ENCODE measurements at regions not wholly inside any gene's neighbourhood (a gene's known extent, or its start where the extent isn't known, plus 50 kb on each side); places are given as distances from the start of the nearest gene placed in this dataset.

GRCh38 chr3:31077021-31077601, 182.7 kb upstream of the GADL1 start:
- no peak overlapping the region for H3K4me3 Mint-ChIP-seq
- H3K27me3 Mint-ChIP-seq: no peaks in the 10 kb centered on the region
- ATAC-seq (ENCODE audit: low read depth) (peak; percentile 75), DNase-seq (no peak)
- peaks cover 2% of the 10 kb centered on the region for H3K36me3 Mint-ChIP-seq
- H3K27ac Mint-ChIP-seq: no peak overlapping the region
- POLR2A ChIA-PET: no interaction called here
- H3K4me1 Mint-ChIP-seq: peaks cover 10% of the 10 kb centered on the region
- H3K9me3 Mint-ChIP-seq: peaks cover 2% of the 10 kb centered on the region

- Mint-ChIP-seq H3K27ac (no peak overlapping the region), H3K4me1 (peaks cover 10% of the 10 kb centered on the region), H3K9me3 (peaks cover 2% of the 10 kb centered on the region), H3K27me3 (no peaks in the 10 kb centered on the region), H3K36me3 (peaks cover 2% of the 10 kb centered on the region), H3K4me3 (no peak overlapping the region)
- POLR2A ChIA-PET: no interaction called here
- ATAC-seq (ENCODE audit: low read depth): no peak
- no peak for DNase-seq
Measured at GRCh38 chr3:31077826-31078225, 183.4 kb upstream of the GADL1 start.

GRCh38 chr3:31079689-31080088, 185.2 kb upstream of the GADL1 start:
- Mint-ChIP-seq H3K9me3 (peaks cover 3% of the 10 kb centered on the region), H3K27me3 (no peaks in the 10 kb centered on the region), H3K4me3 (no peak overlapping the region), H3K4me1 (peaks cover 8% of the 10 kb centered on the region), H3K27ac (no peak overlapping the region), H3K36me3 (no peaks in the 10 kb centered on the region)
- no peak for DNase-seq
- no peak for ATAC-seq (ENCODE audit: low read depth)
- POLR2A ChIA-PET: no interaction called here

GRCh38 chr3:31081018-31081662, 186.7 kb upstream of the GADL1 start:
- ATAC-seq (ENCODE audit: low read depth) (no peak), DNase-seq (no peak)
- H3K36me3 Mint-ChIP-seq: no peaks in the 10 kb centered on the region
- H3K4me1 Mint-ChIP-seq: peaks cover 7% of the 10 kb centered on the region
- no peak overlapping the region for H3K4me3 Mint-ChIP-seq
- no peak overlapping the region for H3K27ac Mint-ChIP-seq
- H3K9me3 Mint-ChIP-seq: peaks cover 3% of the 10 kb centered on the region
- peaks cover 4% of the 10 kb centered on the region for H3K27me3 Mint-ChIP-seq
- POLR2A ChIA-PET: no interaction called here

- H3K27me3 Mint-ChIP-seq: peaks cover 4% of the 10 kb centered on the region
- H3K36me3 Mint-ChIP-seq: no peaks in the 10 kb centered on the region
- no peaks in the 10 kb centered on the region for H3K4me1 Mint-ChIP-seq
- no peak overlapping the region for H3K4me3 Mint-ChIP-seq
- H3K27ac Mint-ChIP-seq: no peak overlapping the region
- ATAC-seq (ENCODE audit: low read depth) (no peak), DNase-seq (no peak)
- POLR2A ChIA-PET: no interaction called here
- H3K9me3 Mint-ChIP-seq: peaks cover 3% of the 10 kb centered on the region
Measured at GRCh38 chr3:31086148-31086547, 191.7 kb upstream of the GADL1 start.

GRCh38 chr3:31086698-31087097, 192.2 kb upstream of the GADL1 start:
- H3K27ac Mint-ChIP-seq: no peak overlapping the region
- no peak for ATAC-seq (ENCODE audit: low read depth)
- peaks cover 3% of the 10 kb centered on the region for H3K9me3 Mint-ChIP-seq
- H3K4me3 Mint-ChIP-seq: no peak overlapping the region
- no peaks in the 10 kb centered on the region for H3K36me3 Mint-ChIP-seq
- peaks cover 4% of the 10 kb centered on the region for H3K27me3 Mint-ChIP-seq
- DNase-seq: no peak
- no peaks in the 10 kb centered on the region for H3K4me1 Mint-ChIP-seq
- POLR2A ChIA-PET: no interaction called here

GRCh38 chr3:31091748-31092147, 197.3 kb upstream of the GADL1 start:
- H3K9me3 Mint-ChIP-seq: no peaks in the 10 kb centered on the region
- DNase-seq: no peak
- H3K36me3 Mint-ChIP-seq: peaks cover 2% of the 10 kb centered on the region
- ATAC-seq (ENCODE audit: low read depth): no peak
- H3K27ac Mint-ChIP-seq: no peak overlapping the region
- no peak overlapping the region for H3K4me3 Mint-ChIP-seq
- POLR2A ChIA-PET: no interaction called here
- H3K4me1 Mint-ChIP-seq: peaks cover 7% of the 10 kb centered on the region
- no peaks in the 10 kb centered on the region for H3K27me3 Mint-ChIP-seq

GRCh38 chr3:31092748-31093589, 198.5 kb upstream of the GADL1 start:
- Mint-ChIP-seq H3K27ac (no peak overlapping the region), H3K36me3 (peaks cover 4% of the 10 kb centered on the region), H3K4me1 (peaks cover 13% of the 10 kb centered on the region), H3K27me3 (no peaks in the 10 kb centered on the region), H3K4me3 (no peak overlapping the region), H3K9me3 (no peaks in the 10 kb centered on the region)
- no peak for DNase-seq
- POLR2A ChIA-PET: no interaction called here
- ATAC-seq (ENCODE audit: low read depth): no peak

GRCh38 chr3:31093606-31094005, 199.1 kb upstream of the GADL1 start:
- no peaks in the 10 kb centered on the region for H3K27me3 Mint-ChIP-seq
- peaks cover 1% of the 10 kb centered on the region for H3K9me3 Mint-ChIP-seq
- no peak overlapping the region for H3K27ac Mint-ChIP-seq
- peaks cover 13% of the 10 kb centered on the region for H3K4me1 Mint-ChIP-seq
- DNase-seq: no peak
- POLR2A ChIA-PET: no interaction called here
- H3K4me3 Mint-ChIP-seq: no peak overlapping the region
- no peak for ATAC-seq (ENCODE audit: low read depth)
- peaks cover 4% of the 10 kb centered on the region for H3K36me3 Mint-ChIP-seq

GRCh38 chr3:31094048-31094447, 199.6 kb upstream of the GADL1 start:
- Mint-ChIP-seq H3K36me3 (peaks cover 4% of the 10 kb centered on the region), H3K9me3 (peaks cover 1% of the 10 kb centered on the region), H3K4me3 (no peak overlapping the region), H3K27ac (no peak overlapping the region), H3K4me1 (peaks cover 13% of the 10 kb centered on the region), H3K27me3 (no peaks in the 10 kb centered on the region)
- no peak for DNase-seq
- ATAC-seq (ENCODE audit: low read depth): no peak
- POLR2A ChIA-PET: no interaction called here

GRCh38 chr3:31095255-31095654, 200.8 kb upstream of the GADL1 start:
- Mint-ChIP-seq H3K36me3 (peaks cover 4% of the 10 kb centered on the region), H3K27me3 (no peaks in the 10 kb centered on the region), H3K4me3 (no peak overlapping the region), H3K9me3 (peaks cover 3% of the 10 kb centered on the region), H3K4me1 (peaks cover 13% of the 10 kb centered on the region), H3K27ac (no peak overlapping the region)
- ATAC-seq (ENCODE audit: low read depth) (no peak), DNase-seq (no peak)
- POLR2A ChIA-PET: no interaction called here

GRCh38 chr3:31096661-31097395, 202.4 kb upstream of the GADL1 start:
- DNase-seq (no peak), ATAC-seq (ENCODE audit: low read depth) (no peak)
- Mint-ChIP-seq H3K36me3 (peaks cover 4% of the 10 kb centered on the region), H3K4me1 (peaks cover 13% of the 10 kb centered on the region), H3K27ac (no peak overlapping the region), H3K4me3 (no peak overlapping the region), H3K9me3 (peaks cover 4% of the 10 kb centered on the region), H3K27me3 (no peaks in the 10 kb centered on the region)
- POLR2A ChIA-PET: no interaction called here

GRCh38 chr3:31100519-31100918, 206.1 kb upstream of the GADL1 start:
- peaks cover 2% of the 10 kb centered on the region for H3K36me3 Mint-ChIP-seq
- no peak for ATAC-seq (ENCODE audit: low read depth)
- no peak for DNase-seq
- H3K9me3 Mint-ChIP-seq: peaks cover 4% of the 10 kb centered on the region
- peaks cover 13% of the 10 kb centered on the region for H3K4me1 Mint-ChIP-seq
- H3K4me3 Mint-ChIP-seq: no peak overlapping the region
- no peaks in the 10 kb centered on the region for H3K27me3 Mint-ChIP-seq
- no peak overlapping the region for H3K27ac Mint-ChIP-seq
- POLR2A ChIA-PET: no interaction called here
